ENCODE measurements at regions not wholly inside any gene's neighbourhood (a gene's known extent, or its start where the extent isn't known, plus 50 kb on each side); places are given as distances from the start of the nearest gene placed in this dataset.
A peak's percentile ranks its signal among the peaks of the same experiment; 100 is the strongest.

GRCh38 chr6:134117409-134117808, 65.0 kb upstream of the SLC2A12 start:
- peak; percentile 28 for DNase-seq

GRCh38 chr6:134115715-134116074, 63.3 kb upstream of the SLC2A12 start:
- DNase-seq = no peak

- no peak for DNase-seq
Measured at GRCh38 chr6:134114918-134115714, 62.7 kb upstream of the SLC2A12 start.

GRCh38 chr6:134114489-134114888, 62.1 kb upstream of the SLC2A12 start:
- DNase-seq = no peak

GRCh38 chr6:134111726-134112125, 59.3 kb upstream of the SLC2A12 start:
- no peak for DNase-seq

GRCh38 chr6:134111062-134111677, 58.7 kb upstream of the SLC2A12 start:
- peak; percentile 8 for DNase-seq

- DNase-seq = no peak
Measured at GRCh38 chr6:134106702-134107101, 54.3 kb upstream of the SLC2A12 start.

- DNase-seq = no peak
Measured at GRCh38 chr6:134105940-134106339, 53.5 kb upstream of the SLC2A12 start.

GRCh38 chr6:134103006-134103405, 50.6 kb upstream of the SLC2A12 start:
- DNase-seq = no peak
